Large intestine (tissue), 3 donors: ENCODE measurements at regions not wholly inside any gene's neighbourhood (a gene's known extent, or its start where the extent isn't known, plus 50 kb on each side); places are given as distances from the start of the nearest gene placed in this dataset.
"Not testable (repeated sequence)": the region's sequence is repeated elsewhere in the genome, so short reads cannot be mapped to it uniquely, and the experiment has no call there.

Experiments
- DNase-seq, 2 donors: peaks; one replicate each; pipeline versions ENCODE4 v3.0.0 to v3.0.0-alpha.2; 2013
- H3K27ac ChIP-seq: one replicate; pipeline ENCODE4 v1.5.1; 2013; ENCODE audit warnings: low read length
- H3K27me3 ChIP-seq: 2 replicates; pipeline ENCODE4 v1.6.1; 2013; ENCODE audit warnings: low read length; ENCODE audit not compliant: control insufficient read depth, insufficient read depth
- H3K36me3 ChIP-seq: 2 replicates; pipeline ENCODE4 v1.6.1; 2013; ENCODE audit warnings: low read length; ENCODE audit not compliant: control insufficient read depth, insufficient read depth
- H3K4me1 ChIP-seq: one replicate; pipeline ENCODE4 v1.6.1; 2013; ENCODE audit warnings: low read length; ENCODE audit not compliant: control insufficient read depth, insufficient read depth
- H3K4me3 ChIP-seq: one replicate; pipeline ENCODE4 v1.5.1; 2013; ENCODE audit warnings: low read length
- H3K9me3 ChIP-seq: one replicate; pipeline ENCODE4 v1.6.1; 2013; ENCODE audit warnings: mild to moderate bottlenecking, low read depth, low read length, moderate library complexity; ENCODE audit not compliant: control insufficient read depth
- WGBS: methylation state at CpG from one replicate; pipeline ENCODE4 v1.1.5; 2013; ENCODE audit warnings: low lambda C conversion rate; ENCODE audit not compliant: insufficient coverage; 5-methylcytosine and 5-hydroxymethylcytosine counted together

GRCh38 chr6:130725551-130725950, 101.7 kb upstream of the SMLR1 start:
- no peak overlapping the region for H3K27ac ChIP-seq
- H3K4me3 ChIP-seq, result no peak overlapping the region
- no peak for DNase-seq
- no peaks in the 10 kb centered on the region for H3K4me1 ChIP-seq
- no peaks in the 10 kb centered on the region for H3K9me3 ChIP-seq
- H3K36me3 ChIP-seq, result no peaks in the 10 kb centered on the region
- H3K27me3 ChIP-seq, result no peaks in the 10 kb centered on the region

GRCh38 chr6:130728064-130728463, 99.1 kb upstream of the SMLR1 start:
- not testable (repeated sequence) for H3K27ac ChIP-seq, H3K36me3 ChIP-seq, DNase-seq, H3K4me3 ChIP-seq, H3K4me1 ChIP-seq, H3K27me3 ChIP-seq, H3K9me3 ChIP-seq
- no CpG with 5 or more reads among the region's 2 CpGs for WGBS

- no peak overlapping the region for H3K27ac ChIP-seq
- H3K36me3 ChIP-seq, result no peaks in the 10 kb centered on the region
- H3K27me3 ChIP-seq, result no peaks in the 10 kb centered on the region
- DNase-seq, result no peak
- H3K9me3 ChIP-seq, result no peaks in the 10 kb centered on the region
- no peak overlapping the region for H3K4me3 ChIP-seq
- H3K4me1 ChIP-seq, result no peaks in the 10 kb centered on the region
Observed at GRCh38 chr6:130730600-130730999, 96.6 kb upstream of the SMLR1 start.

GRCh38 chr6:130734161-130734560, 93.0 kb upstream of the SMLR1 start:
- WGBS, result 100% methylated on average over 1 of the region's 3 CpGs
- Histone ChIP-seq H3K9me3 (no peaks in the 10 kb centered on the region), H3K27me3 (no peaks in the 10 kb centered on the region), H3K4me3 (no peak overlapping the region), H3K27ac (no peak overlapping the region), H3K36me3 (no peaks in the 10 kb centered on the region), H3K4me1 (no peaks in the 10 kb centered on the region)
- DNase-seq, result no peak

- no peak overlapping the region for H3K4me3 ChIP-seq
- no peaks in the 10 kb centered on the region for H3K36me3 ChIP-seq
- no peaks in the 10 kb centered on the region for H3K27me3 ChIP-seq
- H3K27ac ChIP-seq, result no peak overlapping the region
- H3K9me3 ChIP-seq, result no peaks in the 10 kb centered on the region
- no peaks in the 10 kb centered on the region for H3K4me1 ChIP-seq
- DNase-seq, result no peak
Observed at GRCh38 chr6:130740308-130740707, 86.9 kb upstream of the SMLR1 start.

- H3K4me3 ChIP-seq, result no peak overlapping the region
- H3K4me1 ChIP-seq, result no peaks in the 10 kb centered on the region
- WGBS, result 70% methylated on average over 1 of the region's 7 CpGs
- H3K9me3 ChIP-seq, result no peaks in the 10 kb centered on the region
- H3K36me3 ChIP-seq, result no peaks in the 10 kb centered on the region
- no peak overlapping the region for H3K27ac ChIP-seq
- no peak for DNase-seq
- H3K27me3 ChIP-seq, result no peaks in the 10 kb centered on the region
Observed at GRCh38 chr6:130742131-130742681, 85.0 kb upstream of the SMLR1 start.

- H3K36me3 ChIP-seq, result no peaks in the 10 kb centered on the region
- WGBS, result no CpG with 5 or more reads among the region's 2 CpGs
- no peak for DNase-seq
Observed at GRCh38 chr6:130743175-130743574, 84.0 kb upstream of the SMLR1 start.

GRCh38 chr6:130744576-130745366, 82.4 kb upstream of the SMLR1 start:
- Histone ChIP-seq H3K27ac (no peak overlapping the region), H3K4me1 (no peaks in the 10 kb centered on the region), H3K36me3 (no peaks in the 10 kb centered on the region), H3K4me3 (no peak overlapping the region), H3K9me3 (peaks cover 10% of the 10 kb centered on the region), H3K27me3 (no peaks in the 10 kb centered on the region)
- no peak for DNase-seq
- no CpG with 5 or more reads among the region's 2 CpGs for WGBS

More at GRCh38 chr6:130743175-130743574, 84.0 kb upstream of the SMLR1 start:
- no peak overlapping the region for H3K27ac ChIP-seq
- H3K4me1 ChIP-seq, result no peaks in the 10 kb centered on the region
- H3K9me3 ChIP-seq, result no peaks in the 10 kb centered on the region
- H3K27me3 ChIP-seq, result no peaks in the 10 kb centered on the region
- no peak overlapping the region for H3K4me3 ChIP-seq

- Histone ChIP-seq H3K36me3 (no peaks in the 10 kb centered on the region), H3K27ac (no peak overlapping the region), H3K9me3 (peaks cover 10% of the 10 kb centered on the region), H3K4me3 (no peak overlapping the region), H3K27me3 (no peaks in the 10 kb centered on the region), H3K4me1 (no peaks in the 10 kb centered on the region)
- no peak for DNase-seq
- no CpG with 5 or more reads among the region's 1 CpG for WGBS
Observed at GRCh38 chr6:130748041-130748440, 79.2 kb upstream of the SMLR1 start.

- Histone ChIP-seq H3K36me3 (no peaks in the 10 kb centered on the region), H3K4me1 (no peaks in the 10 kb centered on the region), H3K27ac (no peak overlapping the region), H3K9me3 (peaks cover 10% of the 10 kb centered on the region), H3K4me3 (no peak overlapping the region), H3K27me3 (no peaks in the 10 kb centered on the region)
- no CpG with 5 or more reads among the region's 3 CpGs for WGBS
- no peak for DNase-seq
Observed at GRCh38 chr6:130749402-130749801, 77.8 kb upstream of the SMLR1 start.

GRCh38 chr6:130752267-130752666, 74.9 kb upstream of the SMLR1 start:
- Histone ChIP-seq H3K36me3 (no peaks in the 10 kb centered on the region), H3K27ac (no peak overlapping the region), H3K4me1 (no peaks in the 10 kb centered on the region), H3K4me3 (no peak overlapping the region), H3K27me3 (no peaks in the 10 kb centered on the region), H3K9me3 (peaks cover 10% of the 10 kb centered on the region)
- no CpG with 5 or more reads among the region's 3 CpGs for WGBS
- DNase-seq, result no peak
